Jurkat, Clone E6-1 (cell line): ENCODE measurements at regions not wholly inside any gene's neighbourhood (a gene's known extent, or its start where the extent isn't known, plus 50 kb on each side); places are given as distances from the start of the nearest gene placed in this dataset.
A peak's percentile ranks its signal among the peaks of the same experiment; 100 is the strongest.

ENCODE experiments used
- DNase-seq: peaks from one replicate; pipeline ENCODE4 v3.0.0-alpha.2; 2011; ENCODE audit warnings: low read depth, low spot score
- H3K4me3 ChIP-seq: 2 replicates; pipeline ENCODE4 v1.5.1; 2011; ENCODE audit warnings: mild to moderate bottlenecking, low read length, control low read depth, moderate library complexity

- no peak for DNase-seq
- no peak overlapping the region for H3K4me3 ChIP-seq
These were observed 396.5 kb upstream of the LRRC7 start for GRCh38 chr1:69171248-69171647.

GRCh38 chr1:69172003-69173000, 395.4 kb upstream of the LRRC7 start:
- no peak for DNase-seq
- H3K4me3 ChIP-seq: no peak overlapping the region

GRCh38 chr1:69175053-69175452, 392.7 kb upstream of the LRRC7 start:
- H3K4me3 ChIP-seq: no peak overlapping the region
- no peak for DNase-seq

- H3K4me3 ChIP-seq: no peak overlapping the region
- DNase-seq: no peak
These were observed 387.4 kb upstream of the LRRC7 start for GRCh38 chr1:69180358-69180757.

GRCh38 chr1:69185378-69185777, 382.3 kb upstream of the LRRC7 start:
- no peak for DNase-seq
- H3K4me3 ChIP-seq: no peak overlapping the region

GRCh38 chr1:69191335-69191734, 376.4 kb upstream of the LRRC7 start:
- no peak for DNase-seq
- no peak overlapping the region for H3K4me3 ChIP-seq

GRCh38 chr1:69195136-69195535, 372.6 kb upstream of the LRRC7 start:
- H3K4me3 ChIP-seq: no peak overlapping the region
- no peak for DNase-seq

- DNase-seq: no peak
- no peak overlapping the region for H3K4me3 ChIP-seq
These were observed 371.7 kb upstream of the LRRC7 start for GRCh38 chr1:69196071-69196470.

- no peak for DNase-seq
- no peak overlapping the region for H3K4me3 ChIP-seq
These were observed 369.9 kb upstream of the LRRC7 start for GRCh38 chr1:69197816-69198215.

GRCh38 chr1:69201716-69202115, 366.0 kb upstream of the LRRC7 start:
- H3K4me3 ChIP-seq: no peak overlapping the region
- DNase-seq: no peak

GRCh38 chr1:69203166-69203565, 364.6 kb upstream of the LRRC7 start:
- DNase-seq: no peak
- H3K4me3 ChIP-seq: no peak overlapping the region

GRCh38 chr1:69213644-69214043, 354.1 kb upstream of the LRRC7 start:
- no peak for DNase-seq
- H3K4me3 ChIP-seq: no peak overlapping the region

GRCh38 chr1:69215883-69216282, 351.8 kb upstream of the LRRC7 start:
- no peak for DNase-seq
- H3K4me3 ChIP-seq: no peak overlapping the region

- no peak overlapping the region for H3K4me3 ChIP-seq
- no peak for DNase-seq
These were observed 347.1 kb upstream of the LRRC7 start for GRCh38 chr1:69220672-69221071.

GRCh38 chr1:69221524-69221923, 346.2 kb upstream of the LRRC7 start:
- DNase-seq: no peak
- H3K4me3 ChIP-seq: no peak overlapping the region

GRCh38 chr1:69223156-69223555, 344.6 kb upstream of the LRRC7 start:
- H3K4me3 ChIP-seq: no peak overlapping the region
- DNase-seq: no peak

- no peak overlapping the region for H3K4me3 ChIP-seq
- no peak for DNase-seq
These were observed 339.2 kb upstream of the LRRC7 start for GRCh38 chr1:69228501-69228900.

- H3K4me3 ChIP-seq: no peak overlapping the region
- DNase-seq: no peak
These were observed 337.5 kb upstream of the LRRC7 start for GRCh38 chr1:69230208-69230607.

- no peak for DNase-seq
- no peak overlapping the region for H3K4me3 ChIP-seq
These were observed 334.3 kb upstream of the LRRC7 start for GRCh38 chr1:69233463-69233862.

GRCh38 chr1:69244211-69244610, 323.5 kb upstream of the LRRC7 start:
- H3K4me3 ChIP-seq: no peak overlapping the region

GRCh38 chr1:69246109-69246508, 321.6 kb upstream of the LRRC7 start:
- H3K4me3 ChIP-seq: no peak overlapping the region
- peak; percentile 1 for DNase-seq

More at GRCh38 chr1:69244211-69244610, 323.5 kb upstream of the LRRC7 start:
- no peak for DNase-seq
